Thoracic aorta (tissue), 2 donors: ENCODE measurements at regions not wholly inside any gene's neighbourhood (a gene's known extent, or its start where the extent isn't known, plus 50 kb on each side); places are given as distances from the start of the nearest gene placed in this dataset.

Source experiments
- ATAC-seq: fragments of 150-250 bp; one replicate; pipeline ENCODE4 v1.8.0; 2017; ENCODE audit warnings: low read depth; ENCODE audit not compliant: insufficient number of reproducible peaks, low FRiP score
- DNase-seq: peaks from one replicate; pipeline ENCODE4 v3.0.0-alpha.2; 2020; ENCODE audit warnings: low spot score
- H3K27ac ChIP-seq, 2 donors: fragments of 200-600 bp; sonication (generic); 1 replicate in 1 of 2; 2 replicates in 1 of 2; pipeline ENCODE4 v1.5.1; 2016; ENCODE audit warnings: mild to moderate bottlenecking in 2 of 2, moderate library complexity in 2 of 2
- H3K27me3 ChIP-seq: fragments of 200-600 bp; sonication (generic); replicated peaks from 2 replicates; pipeline ENCODE4 v1.6.0; 2016; ENCODE audit warnings: mild to moderate bottlenecking; ENCODE audit not compliant: insufficient read depth
- H3K36me3 ChIP-seq: fragments of 200-600 bp; sonication (generic); one replicate; pipeline ENCODE4 v1.5.1; 2016
- H3K4me1 ChIP-seq, 2 donors: fragments of 200-600 bp; sonication (generic); 1 replicate in 1 of 2; 2 replicates in 1 of 2; pipeline versions ENCODE4 v1.5.1 to v1.6.0; 2016; ENCODE audit warnings: low read depth in 2 of 2, mild to moderate bottlenecking in 1 of 2; ENCODE audit not compliant: control insufficient read depth in 1 of 2
- H3K4me3 ChIP-seq: fragments of 200-600 bp; sonication (generic); 2 replicates; pipeline ENCODE4 v1.5.1; 2016; ENCODE audit warnings: mild to moderate bottlenecking
- H3K9me3 ChIP-seq: fragments of 200-600 bp; sonication (generic); 2 replicates; pipeline ENCODE4 v1.5.1; 2016
- TF ChIP-seq, protein P1 (sequence below): fragments of 200-600 bp; sonication (generic); IDR thresholded peaks from one replicate; pipeline ENCODE4 v1.5.1; 2019; ENCODE audit warnings: antibody characterized with exemption

DNA sequence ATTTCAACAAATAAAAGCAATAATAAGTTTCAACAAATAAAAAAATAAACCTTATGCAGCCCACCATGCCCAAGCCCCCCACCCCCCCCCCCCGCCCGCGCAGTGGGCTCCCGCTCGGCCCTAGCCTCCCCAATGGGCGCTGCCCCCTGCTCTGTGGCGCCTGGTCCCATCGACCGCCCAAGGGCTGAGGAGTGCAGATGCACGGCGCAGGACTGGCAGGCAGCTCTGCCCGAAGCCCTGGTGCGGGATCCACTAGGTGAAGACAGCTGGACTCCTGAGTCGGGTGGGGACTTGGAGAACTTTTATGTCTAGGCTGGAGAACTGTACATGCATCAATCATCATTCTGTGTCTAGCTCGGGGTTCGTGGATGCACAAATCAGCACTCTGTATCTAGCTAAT is 779.6 kb downstream of the DACH1 start:
- no peak for ATAC-seq
- no peak overlapping the region for H3K27ac ChIP-seq
- H3K36me3 ChIP-seq = no peaks in the 10 kb centered on the region

DNA sequence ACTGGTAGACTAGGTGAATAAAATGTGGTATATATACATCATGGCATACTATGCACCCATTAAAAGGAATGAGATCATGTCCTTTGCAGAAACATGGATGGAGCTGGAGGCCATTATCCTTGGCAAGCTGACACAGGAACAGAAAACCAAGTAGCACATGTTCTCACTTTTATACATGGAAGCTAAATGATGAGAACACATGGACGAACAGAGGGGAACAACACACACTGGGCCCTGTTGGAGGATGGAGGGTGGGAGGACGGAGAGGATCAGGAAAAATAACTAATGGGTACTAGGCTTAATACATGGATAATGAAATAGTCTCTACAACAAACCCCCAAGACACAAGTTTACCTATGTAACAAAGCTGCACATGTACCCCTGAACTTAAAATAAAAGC is 780.0 kb downstream of the DACH1 start:
- Histone ChIP-seq H3K4me3 (no peak overlapping the region), H3K4me1 (no peaks in the 10 kb centered on the region), H3K9me3 (no peaks in the 10 kb centered on the region), H3K36me3 (no peaks in the 10 kb centered on the region), H3K27ac (no peak overlapping the region), H3K27me3 (no peaks in the 10 kb centered on the region)
- TF ChIP-seq, protein P1, sequence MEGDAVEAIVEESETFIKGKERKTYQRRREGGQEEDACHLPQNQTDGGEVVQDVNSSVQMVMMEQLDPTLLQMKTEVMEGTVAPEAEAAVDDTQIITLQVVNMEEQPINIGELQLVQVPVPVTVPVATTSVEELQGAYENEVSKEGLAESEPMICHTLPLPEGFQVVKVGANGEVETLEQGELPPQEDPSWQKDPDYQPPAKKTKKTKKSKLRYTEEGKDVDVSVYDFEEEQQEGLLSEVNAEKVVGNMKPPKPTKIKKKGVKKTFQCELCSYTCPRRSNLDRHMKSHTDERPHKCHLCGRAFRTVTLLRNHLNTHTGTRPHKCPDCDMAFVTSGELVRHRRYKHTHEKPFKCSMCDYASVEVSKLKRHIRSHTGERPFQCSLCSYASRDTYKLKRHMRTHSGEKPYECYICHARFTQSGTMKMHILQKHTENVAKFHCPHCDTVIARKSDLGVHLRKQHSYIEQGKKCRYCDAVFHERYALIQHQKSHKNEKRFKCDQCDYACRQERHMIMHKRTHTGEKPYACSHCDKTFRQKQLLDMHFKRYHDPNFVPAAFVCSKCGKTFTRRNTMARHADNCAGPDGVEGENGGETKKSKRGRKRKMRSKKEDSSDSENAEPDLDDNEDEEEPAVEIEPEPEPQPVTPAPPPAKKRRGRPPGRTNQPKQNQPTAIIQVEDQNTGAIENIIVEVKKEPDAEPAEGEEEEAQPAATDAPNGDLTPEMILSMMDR = no peak
- no peak for ATAC-seq
- DNase-seq = no peak

More for the DNA sequence above, 779.6 kb downstream of the DACH1 start:
- Histone ChIP-seq H3K4me3 (no peak overlapping the region), H3K9me3 (no peaks in the 10 kb centered on the region), H3K27me3 (no peaks in the 10 kb centered on the region), H3K4me1 (no peaks in the 10 kb centered on the region)
- TF ChIP-seq, protein P1 = no peak
- DNase-seq = no peak

DNA sequence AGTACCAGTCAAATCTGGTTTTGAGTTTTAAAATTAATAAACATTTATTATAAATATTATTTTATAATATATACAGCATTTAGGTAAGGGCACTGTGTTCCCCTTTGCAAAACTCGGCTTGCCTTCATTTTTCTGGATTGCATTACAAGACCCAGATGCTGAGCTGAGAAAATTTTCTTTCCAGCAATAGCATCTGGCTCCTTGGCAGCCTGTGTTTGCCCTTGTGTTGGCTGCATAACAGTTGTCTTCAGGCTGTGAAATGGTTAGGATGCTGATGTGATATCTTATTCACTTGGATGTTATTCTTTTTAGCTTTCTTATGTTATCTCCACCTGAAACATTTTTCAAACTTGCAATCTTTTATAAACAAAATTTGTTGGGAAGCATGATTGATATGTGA is 784.4 kb downstream of the DACH1 start:
- DNase-seq = no peak
- ATAC-seq = no peak
- no peak overlapping the region for H3K27ac ChIP-seq
- no peak overlapping the region for H3K4me3 ChIP-seq
- TF ChIP-seq, protein P1 = no peak
- no peaks in the 10 kb centered on the region for H3K27me3 ChIP-seq
- no peaks in the 10 kb centered on the region for H3K4me1 ChIP-seq
- no peaks in the 10 kb centered on the region for H3K36me3 ChIP-seq
- H3K9me3 ChIP-seq = no peaks in the 10 kb centered on the region

DNA sequence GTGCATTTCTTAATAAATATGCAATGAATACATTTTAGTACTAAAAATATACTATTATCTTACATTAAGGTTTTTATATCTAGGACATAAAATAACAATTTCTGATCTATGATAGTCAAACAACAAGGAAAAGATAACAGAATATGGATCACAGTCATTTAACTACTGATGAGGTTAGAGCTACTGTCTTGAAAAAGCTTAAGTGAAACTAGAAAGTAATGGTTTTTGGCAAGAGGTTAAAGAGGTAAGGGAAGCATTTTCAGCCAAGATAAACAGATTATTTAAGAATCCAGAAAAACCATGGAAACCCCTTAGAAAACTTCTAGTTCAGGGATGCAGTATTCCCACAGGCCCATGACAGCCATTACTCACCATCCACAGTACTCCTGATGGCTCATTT is 787.4 kb downstream of the DACH1 start:
- TF ChIP-seq, protein P1 = no peak
- H3K27me3 ChIP-seq = no peaks in the 10 kb centered on the region
- H3K9me3 ChIP-seq = no peaks in the 10 kb centered on the region
- H3K36me3 ChIP-seq = no peaks in the 10 kb centered on the region
- H3K4me1 ChIP-seq = no peaks in the 10 kb centered on the region
- no peak overlapping the region for H3K4me3 ChIP-seq
- DNase-seq = no peak
- H3K27ac ChIP-seq = no peak overlapping the region
- no peak for ATAC-seq

DNA sequence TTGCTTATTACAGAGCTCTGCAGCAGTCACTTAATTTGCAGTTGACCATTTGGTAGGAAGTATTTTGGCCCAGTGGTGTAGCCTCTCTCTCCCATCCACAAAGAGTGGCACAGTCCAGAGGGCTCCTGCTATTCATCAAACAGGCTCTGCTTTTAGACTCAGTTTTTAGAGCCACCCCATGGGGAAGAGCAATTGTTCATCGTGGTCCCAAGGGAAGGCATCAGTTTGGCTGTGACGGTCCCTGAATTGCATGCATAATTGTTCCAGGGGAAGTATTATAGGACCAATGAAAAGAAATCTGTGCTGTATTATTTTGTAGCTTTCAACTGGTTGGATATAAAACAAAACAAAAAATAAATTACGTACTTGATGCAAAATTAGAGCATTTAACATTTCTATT is 799.0 kb downstream of the DACH1 start:
- Histone ChIP-seq H3K4me1 (no peaks in the 10 kb centered on the region), H3K4me3 (no peak overlapping the region), H3K27me3 (no peaks in the 10 kb centered on the region), H3K36me3 (no peaks in the 10 kb centered on the region), H3K27ac (no peak overlapping the region), H3K9me3 (no peaks in the 10 kb centered on the region)
- TF ChIP-seq, protein P1 = no peak
- ATAC-seq (peak; percentile 43), DNase-seq (no peak)
